GM21529 (cell line): ENCODE measurements at regions not wholly inside any gene's neighbourhood (a gene's known extent, or its start where the extent isn't known, plus 50 kb on each side); places are given as distances from the start of the nearest gene placed in this dataset.

Source experiments
- ATAC-seq: cut with Tn5 transposase; IDR thresholded peaks from one replicate; pipeline ENCODE4 v1.9.1; 2021; ENCODE audit not compliant: unreplicated experiment

DNA sequence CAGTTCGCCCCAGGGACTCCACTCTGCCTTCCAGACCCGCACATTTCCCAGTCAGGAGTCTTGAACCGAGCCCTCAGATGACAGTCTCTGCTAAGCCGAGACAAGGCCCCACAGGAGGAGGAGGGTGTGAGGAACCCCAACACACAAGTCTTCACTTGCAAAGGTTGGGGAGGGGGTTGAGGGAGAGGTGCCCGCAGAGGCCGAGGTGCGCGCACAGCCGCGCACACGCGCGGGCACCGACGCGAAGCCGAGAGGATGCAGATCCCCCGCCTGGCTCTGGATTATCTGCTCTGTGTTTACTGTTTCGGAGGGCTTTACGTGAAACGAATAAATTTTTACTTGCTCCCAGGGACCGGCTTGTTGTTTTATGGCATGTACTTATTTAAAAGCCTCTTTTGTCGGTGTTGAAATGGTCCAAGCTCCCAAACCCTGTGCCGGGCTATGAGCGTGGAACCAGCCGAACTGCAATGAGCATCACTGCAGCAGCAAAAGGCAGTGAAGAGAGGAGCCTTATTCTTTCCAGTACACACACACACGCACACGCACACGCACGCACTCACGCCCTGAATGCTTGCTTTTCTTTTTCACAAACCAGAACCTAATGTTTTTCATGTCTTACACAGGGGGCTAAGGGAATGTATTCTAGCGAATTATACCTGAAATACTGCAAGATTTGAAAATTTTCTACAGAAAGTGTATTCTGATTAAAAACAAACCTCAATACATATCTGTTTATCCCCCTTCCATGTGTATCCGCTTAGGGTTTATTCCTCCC is 297.7 kb downstream of the PARP8 start:
- no peak for ATAC-seq

DNA sequence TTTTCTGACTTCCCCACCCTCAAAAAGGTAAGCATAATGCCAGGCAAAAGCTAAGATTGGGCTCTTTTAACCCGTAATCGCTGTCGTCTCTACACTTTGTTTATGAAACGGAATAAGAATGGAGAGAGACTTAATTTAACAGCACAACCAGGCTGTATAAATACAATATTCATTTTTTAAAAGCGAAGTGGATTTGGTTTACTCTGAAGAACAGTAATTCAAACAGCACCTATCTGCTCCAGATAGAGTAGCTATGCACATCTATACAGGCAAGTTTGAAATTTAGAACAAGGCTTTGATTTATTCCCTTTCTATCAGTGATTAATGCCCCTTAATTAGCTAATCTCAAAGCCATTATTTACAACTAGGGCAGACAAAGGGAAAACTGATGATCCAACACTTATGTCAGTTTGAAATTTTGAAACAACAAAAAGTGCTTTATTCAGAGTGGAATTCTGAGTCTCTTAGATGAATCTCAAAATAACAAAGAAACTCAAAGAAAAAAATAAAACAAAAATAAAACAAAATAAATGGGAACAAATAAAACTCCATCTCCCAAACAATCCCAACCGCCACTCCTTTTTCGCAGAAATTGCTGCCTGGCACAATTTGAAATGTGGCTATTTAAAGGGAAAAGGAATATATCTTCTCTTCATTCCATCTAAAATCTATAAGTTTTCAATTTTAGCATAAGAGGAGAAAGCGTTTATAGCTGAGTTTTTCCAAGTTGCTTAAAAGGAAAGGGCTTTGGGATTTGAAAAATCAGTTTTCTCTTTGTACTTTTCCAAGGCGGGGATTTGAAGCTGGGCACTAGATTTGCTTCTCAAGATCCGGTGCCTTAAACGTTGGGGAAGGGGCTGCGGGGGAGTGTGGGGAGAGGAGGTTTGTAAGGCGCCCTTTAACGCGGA is 298.6 kb downstream of the PARP8 start:
- ATAC-seq, result no peak

DNA sequence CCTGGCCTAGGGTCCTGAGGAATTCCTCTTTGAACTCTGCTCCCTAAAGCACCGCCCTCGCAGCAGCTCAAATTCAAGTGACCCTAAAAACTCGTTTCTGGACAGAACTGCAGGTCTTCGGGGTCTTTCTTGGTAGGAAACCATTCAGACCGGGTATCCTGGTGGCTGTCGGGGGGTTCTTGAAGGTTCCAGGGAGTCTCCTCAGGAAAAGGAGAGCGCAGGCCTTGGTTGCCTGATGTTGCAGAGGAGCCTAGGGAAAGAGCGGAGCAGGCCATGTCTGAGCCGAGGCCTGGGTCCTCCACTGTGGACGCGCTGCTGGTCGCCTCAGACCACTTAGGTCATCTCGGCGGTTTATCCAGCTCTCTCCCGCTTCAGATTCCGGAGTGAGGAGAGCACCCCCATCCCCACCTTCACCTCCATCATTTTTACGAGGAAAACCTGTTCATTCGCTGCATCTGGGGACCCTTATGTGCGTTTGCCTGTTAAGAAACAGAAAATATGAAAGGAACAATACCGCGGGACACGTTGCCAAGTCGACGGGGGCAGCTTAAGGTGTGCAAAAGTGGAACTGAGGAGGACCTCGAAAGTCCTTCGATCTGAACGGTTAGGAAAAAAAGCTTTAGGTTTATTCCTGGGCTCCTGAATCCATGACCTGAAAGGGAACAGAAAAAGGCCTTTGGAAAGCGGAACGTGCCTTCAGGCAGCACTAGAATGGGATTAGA is 299.4 kb downstream of the PARP8 start:
- no peak for ATAC-seq

DNA sequence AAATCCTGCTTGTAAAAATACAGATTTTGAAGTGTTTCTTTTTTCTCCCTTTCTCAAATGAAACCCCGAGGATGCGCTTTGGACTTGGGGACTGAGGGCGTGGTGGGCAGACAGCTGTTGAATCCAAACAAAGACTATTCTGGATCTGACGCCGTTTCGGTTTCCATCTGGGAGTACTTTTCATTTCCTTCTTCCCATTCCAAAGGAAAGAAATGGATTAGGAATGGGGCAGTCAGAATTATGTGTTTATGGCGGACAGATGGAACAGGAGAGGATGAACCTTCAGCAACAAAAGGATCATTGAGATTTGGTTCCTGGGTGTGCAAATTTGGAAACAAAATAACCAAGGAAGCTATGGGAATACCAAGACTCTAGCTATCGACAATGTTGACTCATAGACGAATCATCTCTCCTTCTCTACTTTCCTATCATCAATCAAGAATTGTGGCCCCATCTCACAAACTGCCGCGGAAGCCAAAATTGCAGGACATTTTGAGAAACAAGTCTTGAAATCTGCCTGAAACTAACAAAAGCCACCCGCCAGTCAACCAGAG is 300.6 kb downstream of the PARP8 start:
- no peak for ATAC-seq

DNA sequence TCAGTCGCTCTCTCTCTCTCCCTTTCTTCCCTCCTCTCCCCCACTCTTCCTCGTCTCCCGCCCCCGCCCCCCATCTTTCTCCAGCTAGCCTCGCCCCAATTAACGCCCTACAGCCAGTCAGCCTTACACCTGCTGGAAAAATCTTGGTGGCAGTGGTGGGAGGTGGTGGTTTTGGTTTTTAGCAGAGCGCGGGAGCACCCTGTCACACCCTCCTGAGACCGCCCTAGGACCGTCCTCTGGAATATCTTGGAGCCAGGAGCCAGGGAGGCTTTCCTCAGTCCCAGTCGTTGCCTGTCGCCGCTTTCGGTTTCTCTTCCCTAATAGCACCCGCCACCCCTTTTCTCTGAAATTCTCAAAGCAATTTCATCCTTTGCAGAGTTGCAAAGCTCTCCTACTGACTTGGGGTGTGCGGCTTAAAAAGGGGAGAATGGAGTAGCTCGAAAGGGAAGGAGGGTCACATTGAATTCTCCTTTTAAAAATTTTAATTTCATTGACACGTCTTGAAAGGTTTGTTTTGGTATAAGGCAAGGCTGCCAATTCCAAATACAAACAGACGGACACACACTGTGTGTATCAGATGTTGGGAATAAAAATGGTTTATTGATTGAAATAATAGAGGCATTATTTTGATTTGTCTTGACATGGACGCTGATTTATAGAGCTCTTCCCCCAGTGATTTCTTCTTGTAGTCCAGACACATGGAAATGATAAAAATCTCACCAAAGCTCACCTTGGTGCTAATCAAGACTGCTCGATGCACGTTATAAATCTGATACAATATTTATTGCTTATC is 301.3 kb downstream of the PARP8 start:
- no peak for ATAC-seq

DNA sequence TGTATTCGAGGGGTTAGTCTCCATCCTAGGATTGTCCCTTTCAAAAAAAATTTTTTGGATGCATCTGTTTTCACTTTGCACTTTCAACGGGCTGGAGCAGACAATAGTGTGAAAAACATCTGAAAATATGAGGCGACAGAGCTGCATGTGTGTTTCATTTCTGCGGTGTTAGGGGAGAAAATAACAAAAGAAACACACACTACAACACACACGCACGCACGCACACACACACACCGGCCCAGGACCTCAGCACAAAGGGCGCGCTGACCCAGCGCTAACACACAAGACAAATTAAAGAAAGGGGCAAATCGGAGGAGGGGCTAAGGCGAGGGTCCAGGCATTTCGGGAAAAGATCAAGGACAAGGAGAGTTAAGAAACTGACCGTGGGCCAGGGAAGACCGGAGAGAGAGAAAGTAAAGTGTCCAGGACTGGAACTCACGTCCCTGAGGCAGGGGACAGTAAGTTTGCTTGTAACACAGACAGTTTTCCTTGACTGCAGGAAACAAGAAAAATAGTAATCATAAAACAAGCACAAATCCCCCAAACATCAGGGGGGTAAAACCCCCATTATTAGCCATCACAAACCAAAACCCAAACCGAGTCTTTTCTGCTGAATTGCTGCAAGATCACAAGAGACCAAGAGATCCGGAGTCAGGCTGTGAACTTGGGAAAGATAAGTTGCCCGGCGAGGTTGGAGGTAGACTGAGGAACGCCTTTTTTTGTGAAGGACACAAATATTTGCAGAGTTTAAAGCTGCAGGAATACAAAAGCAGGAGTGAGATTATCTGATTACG is 302.1 kb downstream of the PARP8 start:
- ATAC-seq, result no peak

DNA sequence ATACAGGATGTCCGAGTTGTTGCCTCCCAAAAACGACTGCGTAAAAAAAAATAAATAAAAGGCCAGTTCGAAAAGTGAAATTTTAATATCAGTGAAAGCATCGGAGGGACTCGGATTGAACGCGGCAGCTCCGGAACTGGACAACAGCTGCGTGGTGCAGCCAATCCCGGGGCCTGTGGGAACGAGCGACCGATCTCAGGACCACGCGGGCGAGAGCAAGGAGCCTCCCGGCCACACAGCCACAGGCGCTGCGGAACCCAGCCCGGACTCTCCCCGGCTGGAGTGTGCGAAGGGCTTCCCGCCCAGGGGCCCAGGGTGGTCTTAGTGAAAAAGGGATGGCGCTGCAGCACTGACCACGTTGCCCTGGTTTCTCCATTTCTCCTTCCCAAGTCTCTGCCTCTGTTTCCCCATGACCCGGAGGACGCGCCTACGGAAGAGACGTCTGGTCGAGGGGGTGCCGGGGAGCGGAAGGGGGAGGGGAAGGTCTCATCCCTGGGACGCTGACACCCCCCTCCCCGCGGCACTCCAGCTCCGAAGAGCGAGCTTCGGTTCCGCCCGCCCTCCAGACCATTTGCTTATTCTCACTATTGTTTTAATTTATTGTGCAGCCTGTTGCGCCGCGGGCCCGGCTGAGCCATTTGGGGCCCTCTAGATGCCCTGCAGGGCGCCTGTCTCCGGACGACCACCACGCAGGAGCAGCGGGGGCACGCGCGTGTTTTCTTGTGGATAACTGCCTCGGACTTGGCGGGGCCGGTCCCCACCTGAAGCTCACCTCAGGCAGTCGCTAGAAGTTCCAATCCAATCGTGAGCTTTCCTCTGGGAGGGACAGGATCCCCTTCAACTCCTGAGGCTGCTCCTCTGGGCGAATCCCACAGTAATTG is 303.0 kb downstream of the PARP8 start:
- no peak for ATAC-seq

DNA sequence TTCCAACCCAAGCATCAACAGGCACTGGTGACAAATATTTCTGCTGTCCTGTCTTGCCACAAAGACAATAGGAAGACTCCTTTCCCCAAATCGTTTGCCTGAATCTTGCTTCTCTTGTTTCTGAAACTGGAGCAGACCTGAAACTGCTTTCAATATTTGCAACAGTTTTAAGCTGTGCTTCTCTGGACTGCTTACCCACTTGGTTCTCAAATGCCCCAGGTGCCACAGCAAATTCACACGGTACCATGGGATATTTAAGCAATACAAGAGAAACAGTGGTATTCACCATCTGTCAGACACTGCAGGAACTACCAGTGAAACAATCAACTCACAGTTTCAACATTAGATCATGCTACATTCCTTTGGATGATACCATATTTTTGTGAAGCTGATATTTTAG is 309.4 kb downstream of the PARP8 start:
- no peak for ATAC-seq

DNA sequence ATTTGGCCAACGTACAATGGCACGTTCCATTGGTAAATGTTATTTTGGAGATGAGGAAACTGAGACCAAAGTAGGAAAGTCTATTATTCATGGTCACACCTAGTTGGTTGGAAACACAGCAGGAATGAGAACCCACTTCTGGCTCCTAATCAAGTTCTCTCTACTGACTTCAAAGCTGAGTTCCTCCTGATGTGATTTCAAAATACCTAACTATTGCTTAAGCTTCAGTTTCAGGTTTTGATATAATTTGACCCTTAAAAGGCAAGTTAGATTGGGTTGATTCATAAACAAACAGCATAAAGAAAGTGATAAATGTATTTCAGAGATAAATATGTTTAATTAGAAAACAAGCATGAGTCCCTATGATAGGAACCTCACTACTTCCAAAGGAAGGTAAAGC is 312.5 kb downstream of the PARP8 start:
- ATAC-seq, result no peak

DNA sequence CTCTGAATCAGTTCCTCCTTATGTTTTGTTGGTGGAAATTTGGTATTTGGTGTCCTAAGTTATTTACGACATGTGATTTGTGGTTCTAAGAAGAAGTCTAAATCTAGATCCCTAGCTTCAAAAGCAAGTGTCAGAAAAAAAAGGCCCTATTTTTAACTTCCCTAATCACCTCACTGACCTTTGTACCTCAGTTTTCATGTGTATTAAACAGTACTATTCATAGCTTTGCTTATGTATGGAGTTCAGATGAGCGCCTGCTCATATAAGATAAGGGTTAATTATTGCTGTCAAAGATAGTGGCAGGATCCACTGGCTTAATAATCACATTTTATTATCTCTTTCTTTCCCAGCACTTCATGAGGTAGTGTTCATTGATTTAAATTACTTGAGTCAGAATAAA is 318.2 kb downstream of the PARP8 start:
- ATAC-seq, result no peak

DNA sequence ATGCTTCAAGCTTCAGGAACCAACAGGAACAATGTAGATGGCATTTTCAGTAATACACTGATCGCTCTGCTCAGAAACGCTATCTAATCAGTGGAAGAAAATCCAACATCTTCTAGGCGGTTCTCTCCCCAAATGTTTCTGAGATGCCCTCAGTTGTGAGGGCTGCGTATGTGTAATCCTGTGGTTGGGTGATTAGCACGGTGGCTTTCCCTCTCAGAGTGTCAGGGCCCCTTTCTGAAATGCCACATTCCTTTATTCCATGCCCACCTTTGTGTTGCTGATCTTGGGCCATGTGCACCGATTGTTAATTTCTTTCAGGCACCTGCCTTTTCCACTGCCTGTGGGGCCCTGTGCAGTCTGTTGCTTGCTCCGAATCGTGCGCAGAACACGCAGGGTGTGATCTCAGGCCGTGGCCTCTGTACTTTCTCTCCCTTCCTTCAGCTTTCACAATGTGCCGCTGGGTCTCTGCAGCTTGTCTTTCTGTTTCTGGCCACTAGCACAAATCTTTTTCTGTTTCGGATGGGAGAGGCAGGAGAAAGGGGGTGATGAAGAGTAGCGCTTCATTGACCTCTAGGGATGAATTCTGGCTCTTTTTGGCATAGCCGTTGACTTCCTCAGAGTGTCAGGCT is 324.0 kb downstream of the PARP8 start:
- no peak for ATAC-seq

DNA sequence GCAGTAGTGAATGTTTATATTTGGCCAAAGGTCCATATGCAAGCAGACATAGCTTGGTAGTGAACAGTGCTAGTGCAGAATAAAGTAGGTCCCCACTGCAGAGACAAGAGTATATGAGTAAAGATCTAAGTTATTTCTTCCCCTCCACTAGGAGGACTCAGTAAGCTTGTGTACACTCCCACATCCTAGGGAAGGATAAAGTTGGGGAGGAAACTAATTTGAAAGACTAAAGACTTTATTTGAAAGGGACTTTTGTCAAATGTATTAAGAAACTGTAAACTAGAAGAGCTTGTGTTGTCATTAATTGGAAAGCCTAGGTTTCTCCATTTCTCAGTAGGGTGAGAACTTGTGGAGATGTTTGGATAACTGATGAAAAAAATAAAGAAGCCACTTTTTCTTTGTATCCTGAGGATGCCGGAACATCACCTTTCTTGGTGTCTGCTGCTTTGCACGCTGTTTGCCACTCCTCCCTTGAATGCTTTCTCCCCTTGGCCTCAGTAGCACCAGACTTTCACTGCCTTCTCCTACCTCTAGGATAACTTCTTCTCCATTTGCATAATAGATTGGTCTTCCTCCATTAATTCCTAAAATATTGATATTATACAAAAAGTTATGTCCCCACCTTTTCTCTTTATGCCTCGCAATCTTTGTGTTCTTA is 329.0 kb downstream of the PARP8 start:
- no peak for ATAC-seq

DNA sequence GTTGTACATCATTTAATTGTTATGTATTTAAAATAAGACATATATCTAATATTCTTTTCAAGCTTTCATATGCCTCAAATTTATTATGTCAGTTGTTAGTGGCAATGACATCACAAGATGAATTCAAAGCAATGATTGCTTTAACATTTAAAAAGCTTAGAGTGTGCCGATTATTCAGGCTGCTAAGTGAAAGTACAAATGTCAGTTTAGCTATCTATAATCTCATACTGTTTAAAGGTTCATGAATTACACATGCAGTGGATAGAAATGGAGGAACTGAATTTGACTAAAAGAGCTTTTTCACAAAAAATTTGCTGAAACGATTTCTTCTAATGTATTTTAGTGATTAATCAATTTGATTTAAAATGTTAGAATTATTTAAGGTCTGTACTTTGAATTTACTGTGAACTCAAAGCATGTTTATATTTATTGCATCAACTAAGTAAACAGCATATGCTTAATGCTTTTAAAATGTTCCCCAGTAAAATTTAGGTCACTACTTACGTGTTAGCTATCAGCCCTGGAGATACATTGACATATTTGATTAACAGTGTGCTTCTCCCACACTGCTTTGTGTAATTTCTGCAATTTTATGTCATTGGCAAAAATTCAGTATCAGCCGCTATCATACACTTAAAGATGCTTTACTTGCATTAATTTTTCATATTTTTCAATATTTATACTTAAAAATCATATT is 334.9 kb downstream of the PARP8 start:
- ATAC-seq, result no peak

DNA sequence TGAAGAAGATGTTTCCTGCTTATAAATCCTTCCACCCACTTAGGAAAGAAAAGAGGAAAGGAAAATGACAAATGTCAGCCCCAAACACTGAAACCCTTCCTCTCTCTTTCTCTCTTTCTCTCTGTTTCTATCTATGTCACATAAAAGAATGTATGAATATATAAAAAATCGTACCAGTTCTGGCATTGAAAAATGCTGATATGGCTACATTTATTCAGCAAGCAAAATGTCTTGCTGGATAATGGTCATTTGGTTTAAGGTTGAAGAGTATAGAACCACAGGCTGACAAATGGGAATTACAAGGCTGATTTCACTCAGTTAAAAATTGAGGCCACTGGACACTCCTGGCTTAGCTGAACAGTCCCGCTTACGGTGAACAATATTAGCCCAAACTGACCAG is 335.9 kb downstream of the PARP8 start:
- ATAC-seq, result no peak

DNA sequence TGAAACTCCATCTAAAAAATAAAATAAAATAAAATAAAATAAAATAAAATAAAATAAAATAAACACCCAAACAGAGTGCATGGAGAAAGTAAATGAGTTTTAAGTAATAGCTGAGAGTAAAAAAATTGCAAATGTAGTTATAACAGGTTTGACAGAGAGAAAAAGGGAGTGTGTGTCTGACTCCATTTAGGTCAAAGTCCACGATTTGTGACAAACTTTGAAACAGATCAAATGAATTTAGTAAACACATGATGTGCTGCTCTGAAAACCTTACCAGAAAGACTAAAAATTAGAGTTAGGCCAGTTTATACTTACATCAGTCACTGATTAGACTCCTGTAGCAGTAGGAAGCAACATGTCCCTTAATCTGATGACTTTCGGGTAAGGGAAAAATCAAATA is 346.6 kb downstream of the PARP8 start:
- no peak for ATAC-seq

DNA sequence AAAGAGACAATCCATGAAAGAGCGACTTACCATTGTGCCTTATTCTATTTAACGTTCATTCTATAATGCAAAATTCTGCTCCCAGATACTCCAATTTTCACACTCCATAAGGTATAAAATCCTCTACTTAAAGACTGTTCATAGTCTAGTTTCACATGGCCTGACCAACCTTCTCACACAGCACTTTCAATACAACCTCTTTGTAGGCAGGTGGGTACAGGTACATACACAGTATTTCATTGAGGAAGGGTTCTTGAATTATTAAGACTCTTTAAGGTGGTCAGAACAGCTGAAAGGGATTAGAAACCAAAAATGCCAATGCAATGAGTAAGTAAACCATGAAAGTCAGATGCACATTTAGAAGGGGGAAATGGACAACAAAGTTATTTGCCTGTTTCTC is 352.0 kb downstream of the PARP8 start:
- ATAC-seq, result no peak

DNA sequence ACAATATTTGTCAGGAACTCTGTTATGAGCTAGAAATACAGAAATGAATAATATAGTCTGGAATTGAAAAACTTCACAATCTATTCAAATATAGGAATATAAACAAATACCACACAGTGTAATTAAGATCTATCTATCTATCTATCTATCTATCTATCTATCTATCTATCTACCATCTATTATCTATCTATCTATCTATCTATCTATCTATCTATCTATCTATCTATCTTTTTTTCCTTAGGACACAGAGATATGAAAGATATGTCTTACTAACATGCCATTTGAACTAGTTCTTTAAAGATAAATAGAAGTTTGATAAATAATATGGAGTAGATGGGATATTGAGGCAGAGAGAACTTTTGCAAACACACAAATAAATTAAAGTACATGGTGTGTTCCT is 357.8 kb downstream of the PARP8 start:
- no peak for ATAC-seq
